ENCODE measurements at regions not wholly inside any gene's neighbourhood (a gene's known extent, or its start where the extent isn't known, plus 50 kb on each side); places are given as distances from the start of the nearest gene placed in this dataset.

- ChIA-PET POLR2A (interaction anchor here (0.6 kb wide), 1 partner anchor 41 kb away, joined by 3 read pairs; no protein-coding TSS in a partner anchor), CTCF (no interaction called here)
- no peaks in the 10 kb centered on the region for H3K27me3 ChIP-seq (replicated peaks in 2 of 5; ENCODE audit: control insufficient read depth in 4 of 5, insufficient read depth in 5 of 5, low read length in 4 of 5)
- 100% methylated on average over 2 of the region's 2 CpGs for WGBS (ENCODE audit: insufficient coverage)
- no peaks in the 10 kb centered on the region for H3K9me3 ChIP-seq (ENCODE audit: control extremely low read depth in 1 of 5, control insufficient read depth in 4 of 5, insufficient read depth in 2 of 5, low read depth in 1 of 5, low read length in 4 of 5)
- no peak overlapping the region for H3K27ac ChIP-seq (ENCODE audit: insufficient read depth in 1 of 2, low read depth in 1 of 2, low read length in 2 of 2, poor library complexity in 1 of 2, severe bottlenecking in 2 of 2)
- no peak overlapping the region for H3K4me3 ChIP-seq (ENCODE audit: control insufficient read depth in 1 of 7, extremely low read depth in 1 of 7, insufficient read depth in 4 of 7, low read depth in 2 of 7, low read length in 6 of 7)
- no peak for DNase-seq
- H3K4me1 ChIP-seq (ENCODE audit: control extremely low read depth in 1 of 4, control insufficient read depth in 4 of 4, insufficient read depth in 4 of 4, low read length in 3 of 4): no peaks in the 10 kb centered on the region
- H3K36me3 ChIP-seq (ENCODE audit: control insufficient read depth in 4 of 4, insufficient read depth in 4 of 4, low read length in 3 of 4): no peaks in the 10 kb centered on the region
Observed at GRCh38 chr4:125728568-125728967, 413.8 kb downstream of the FAT4 start.

GRCh38 chr4:125729171-125729570 is 414.4 kb downstream of the FAT4 start:
- no peak for DNase-seq
- CTCF ChIA-PET: interaction anchor here (0.8 kb wide), 1 partner anchor 14 kb away, joined by 3 read pairs; no protein-coding TSS in a partner anchor
- Histone ChIP-seq H3K9me3 (ENCODE audit: control extremely low read depth in 1 of 5, control insufficient read depth in 4 of 5, insufficient read depth in 2 of 5, low read depth in 1 of 5, low read length in 4 of 5) (no peaks in the 10 kb centered on the region), H3K36me3 (ENCODE audit: control insufficient read depth in 4 of 4, insufficient read depth in 4 of 4, low read length in 3 of 4) (no peaks in the 10 kb centered on the region), H3K27me3 (replicated peaks in 2 of 5; ENCODE audit: control insufficient read depth in 4 of 5, insufficient read depth in 5 of 5, low read length in 4 of 5) (no peaks in the 10 kb centered on the region), H3K4me3 (ENCODE audit: control insufficient read depth in 1 of 7, extremely low read depth in 1 of 7, insufficient read depth in 4 of 7, low read depth in 2 of 7, low read length in 6 of 7) (no peak overlapping the region), H3K27ac (ENCODE audit: insufficient read depth in 1 of 2, low read depth in 1 of 2, low read length in 2 of 2, poor library complexity in 1 of 2, severe bottlenecking in 2 of 2) (no peak overlapping the region), H3K4me1 (ENCODE audit: control extremely low read depth in 1 of 4, control insufficient read depth in 4 of 4, insufficient read depth in 4 of 4, low read length in 3 of 4) (no peaks in the 10 kb centered on the region)
- POLR2A ChIA-PET: interaction anchor here (0.6 kb wide), 1 partner anchor 41 kb away, joined by 3 read pairs; no protein-coding TSS in a partner anchor

- CTCF ChIA-PET: no interaction called here
- WGBS (ENCODE audit: insufficient coverage): no CpG with 5 or more reads among the region's 1 CpG
- no peaks in the 10 kb centered on the region for H3K4me1 ChIP-seq (ENCODE audit: control extremely low read depth in 1 of 4, control insufficient read depth in 4 of 4, insufficient read depth in 4 of 4, low read length in 3 of 4)
- no peaks in the 10 kb centered on the region for H3K9me3 ChIP-seq (ENCODE audit: control extremely low read depth in 1 of 5, control insufficient read depth in 4 of 5, insufficient read depth in 2 of 5, low read depth in 1 of 5, low read length in 4 of 5)
- no peaks in the 10 kb centered on the region for H3K27me3 ChIP-seq (replicated peaks in 2 of 5; ENCODE audit: control insufficient read depth in 4 of 5, insufficient read depth in 5 of 5, low read length in 4 of 5)
- H3K4me3 ChIP-seq (ENCODE audit: control insufficient read depth in 1 of 7, extremely low read depth in 1 of 7, insufficient read depth in 4 of 7, low read depth in 2 of 7, low read length in 6 of 7): no peak overlapping the region
- DNase-seq: no peak
- H3K27ac ChIP-seq (ENCODE audit: insufficient read depth in 1 of 2, low read depth in 1 of 2, low read length in 2 of 2, poor library complexity in 1 of 2, severe bottlenecking in 2 of 2): no peak overlapping the region
- POLR2A ChIA-PET: no interaction called here
- no peaks in the 10 kb centered on the region for H3K36me3 ChIP-seq (ENCODE audit: control insufficient read depth in 4 of 4, insufficient read depth in 4 of 4, low read length in 3 of 4)
Observed at GRCh38 chr4:125732632-125733031, 417.9 kb downstream of the FAT4 start.

- POLR2A ChIA-PET: no interaction called here
Observed at GRCh38 chr4:125734504-125734903, 419.7 kb downstream of the FAT4 start.

GRCh38 chr4:125735102-125735501 is 420.3 kb downstream of the FAT4 start:
- no peak overlapping the region for H3K27ac ChIP-seq (ENCODE audit: insufficient read depth in 1 of 2, low read depth in 1 of 2, low read length in 2 of 2, poor library complexity in 1 of 2, severe bottlenecking in 2 of 2)
- CTCF ChIA-PET: interaction anchor here (0.6 kb wide), 1 partner anchor 449 kb away, joined by 3 read pairs; no protein-coding TSS in a partner anchor

More at GRCh38 chr4:125734504-125734903, 419.7 kb downstream of the FAT4 start:
- H3K4me3 ChIP-seq (ENCODE audit: control insufficient read depth in 1 of 7, extremely low read depth in 1 of 7, insufficient read depth in 4 of 7, low read depth in 2 of 7, low read length in 6 of 7): no peak overlapping the region
- no peaks in the 10 kb centered on the region for H3K27me3 ChIP-seq (replicated peaks in 2 of 5; ENCODE audit: control insufficient read depth in 4 of 5, insufficient read depth in 5 of 5, low read length in 4 of 5)
- WGBS (ENCODE audit: insufficient coverage): 83% methylated on average over 3 of the region's 5 CpGs
- CTCF ChIA-PET: interaction anchor here (0.6 kb wide), 1 partner anchor 448 kb away, joined by 3 read pairs; no protein-coding TSS in a partner anchor
- H3K27ac ChIP-seq (ENCODE audit: insufficient read depth in 1 of 2, low read depth in 1 of 2, low read length in 2 of 2, poor library complexity in 1 of 2, severe bottlenecking in 2 of 2): no peak overlapping the region
- H3K36me3 ChIP-seq (ENCODE audit: control insufficient read depth in 4 of 4, insufficient read depth in 4 of 4, low read length in 3 of 4): no peaks in the 10 kb centered on the region
- DNase-seq: no peak
- peaks cover 0 to 5% (median under 1%) of the 10 kb centered on the region in 4 experiments for H3K4me1 ChIP-seq (ENCODE audit: control extremely low read depth in 1 of 4, control insufficient read depth in 4 of 4, insufficient read depth in 4 of 4, low read length in 3 of 4)
- H3K9me3 ChIP-seq (ENCODE audit: control extremely low read depth in 1 of 5, control insufficient read depth in 4 of 5, insufficient read depth in 2 of 5, low read depth in 1 of 5, low read length in 4 of 5): no peaks in the 10 kb centered on the region

GRCh38 chr4:125736057-125736456 is 421.3 kb downstream of the FAT4 start:
- Histone ChIP-seq H3K27me3 (replicated peaks in 2 of 5; ENCODE audit: control insufficient read depth in 4 of 5, insufficient read depth in 5 of 5, low read length in 4 of 5) (no peaks in the 10 kb centered on the region), H3K4me3 (ENCODE audit: control insufficient read depth in 1 of 7, extremely low read depth in 1 of 7, insufficient read depth in 4 of 7, low read depth in 2 of 7, low read length in 6 of 7) (no peak overlapping the region), H3K36me3 (ENCODE audit: control insufficient read depth in 4 of 4, insufficient read depth in 4 of 4, low read length in 3 of 4) (no peaks in the 10 kb centered on the region), H3K9me3 (ENCODE audit: control extremely low read depth in 1 of 5, control insufficient read depth in 4 of 5, insufficient read depth in 2 of 5, low read depth in 1 of 5, low read length in 4 of 5) (no peaks in the 10 kb centered on the region), H3K4me1 (ENCODE audit: control extremely low read depth in 1 of 4, control insufficient read depth in 4 of 4, insufficient read depth in 4 of 4, low read length in 3 of 4) (peaks cover 2 to 10% (median 4%) of the 10 kb centered on the region in 4 experiments), H3K27ac (ENCODE audit: insufficient read depth in 1 of 2, low read depth in 1 of 2, low read length in 2 of 2, poor library complexity in 1 of 2, severe bottlenecking in 2 of 2) (no peak overlapping the region)
- CTCF ChIA-PET: no interaction called here
- POLR2A ChIA-PET: no interaction called here
- 60% methylated on average over 1 of the region's 1 CpG for WGBS (ENCODE audit: insufficient coverage)
- peak; percentile 42 to 76 (median 68) for DNase-seq

More at GRCh38 chr4:125735102-125735501, 420.3 kb downstream of the FAT4 start:
- Histone ChIP-seq H3K4me3 (ENCODE audit: control insufficient read depth in 1 of 7, extremely low read depth in 1 of 7, insufficient read depth in 4 of 7, low read depth in 2 of 7, low read length in 6 of 7) (no peak overlapping the region), H3K27me3 (replicated peaks in 2 of 5; ENCODE audit: control insufficient read depth in 4 of 5, insufficient read depth in 5 of 5, low read length in 4 of 5) (no peaks in the 10 kb centered on the region), H3K4me1 (ENCODE audit: control extremely low read depth in 1 of 4, control insufficient read depth in 4 of 4, insufficient read depth in 4 of 4, low read length in 3 of 4) (peaks cover 2 to 10% (median 4%) of the 10 kb centered on the region in 4 experiments), H3K36me3 (ENCODE audit: control insufficient read depth in 4 of 4, insufficient read depth in 4 of 4, low read length in 3 of 4) (no peaks in the 10 kb centered on the region), H3K9me3 (ENCODE audit: control extremely low read depth in 1 of 5, control insufficient read depth in 4 of 5, insufficient read depth in 2 of 5, low read depth in 1 of 5, low read length in 4 of 5) (no peaks in the 10 kb centered on the region)
- POLR2A ChIA-PET: no interaction called here
- DNase-seq: no peak
- WGBS (ENCODE audit: insufficient coverage): 100% methylated on average over 3 of the region's 4 CpGs

- WGBS (ENCODE audit: insufficient coverage): 0% methylated on average over 1 of the region's 2 CpGs
- Histone ChIP-seq H3K4me3 (ENCODE audit: control insufficient read depth in 1 of 7, extremely low read depth in 1 of 7, insufficient read depth in 4 of 7, low read depth in 2 of 7, low read length in 6 of 7) (peak overlapping the region in 5 of 7 experiments; percentile 5 to 60 (median 25)), H3K36me3 (ENCODE audit: control insufficient read depth in 4 of 4, insufficient read depth in 4 of 4, low read length in 3 of 4) (no peaks in the 10 kb centered on the region), H3K4me1 (ENCODE audit: control extremely low read depth in 1 of 4, control insufficient read depth in 4 of 4, insufficient read depth in 4 of 4, low read length in 3 of 4) (peaks cover 2 to 10% (median 4%) of the 10 kb centered on the region in 4 experiments), H3K27ac (ENCODE audit: insufficient read depth in 1 of 2, low read depth in 1 of 2, low read length in 2 of 2, poor library complexity in 1 of 2, severe bottlenecking in 2 of 2) (peak overlapping the region; percentile 12 to 64), H3K27me3 (replicated peaks in 2 of 5; ENCODE audit: control insufficient read depth in 4 of 5, insufficient read depth in 5 of 5, low read length in 4 of 5) (no peaks in the 10 kb centered on the region), H3K9me3 (ENCODE audit: control extremely low read depth in 1 of 5, control insufficient read depth in 4 of 5, insufficient read depth in 2 of 5, low read depth in 1 of 5, low read length in 4 of 5) (peaks cover 0 to 6% (median 0%) of the 10 kb centered on the region in 5 experiments)
- DNase-seq: peak in 1 of 3 donors; percentile 29
- ChIA-PET CTCF (interaction anchor here (1.6 kb wide), 1 partner anchor 425 kb away, joined by 3 read pairs; the partner anchor contains the start of gene FAT4), POLR2A (no interaction called here)
Observed at GRCh38 chr4:125739760-125740159, 425.0 kb downstream of the FAT4 start.
